ENCODE measurements at regions not wholly inside any gene's neighbourhood (a gene's known extent, or its start where the extent isn't known, plus 50 kb on each side); places are given as distances from the start of the nearest gene placed in this dataset.

DNA sequence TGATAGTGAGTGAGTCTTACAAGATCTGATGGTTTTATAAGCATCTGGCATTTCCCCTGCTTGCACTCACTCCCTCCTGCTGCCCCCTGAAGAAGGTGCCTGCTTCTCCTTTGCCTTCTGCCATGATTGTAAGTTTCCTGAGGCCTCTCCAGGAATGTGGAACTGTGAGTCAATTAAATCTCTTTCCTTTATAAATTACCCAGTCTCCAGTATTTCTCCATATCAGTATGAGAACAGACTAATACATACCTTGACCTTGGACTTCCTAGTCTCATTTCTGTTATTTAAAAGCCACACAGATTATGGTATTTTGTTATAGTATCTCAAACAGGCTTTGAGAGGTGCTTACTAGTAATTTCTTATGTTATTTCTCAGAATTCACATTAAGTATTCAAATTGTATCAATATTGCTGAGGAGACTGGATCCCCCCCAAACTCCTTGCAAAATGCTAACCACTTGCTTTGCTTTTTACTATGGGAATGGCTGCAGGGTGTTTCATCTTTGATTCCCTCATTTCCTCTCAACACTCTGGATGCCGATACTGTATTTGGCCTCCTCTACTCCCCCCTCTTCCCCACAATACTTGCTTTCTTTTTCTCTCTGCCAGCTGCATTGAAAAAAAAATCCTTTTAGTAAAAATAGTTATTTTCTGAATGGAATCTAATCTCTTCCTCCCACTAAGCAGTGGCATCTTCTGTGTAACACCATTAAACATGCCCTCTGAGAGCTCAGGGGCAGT, 96.9 kb upstream of the WLS start:
- Histone ChIP-seq H3K9me3 (ENCODE audit: low read length) (no peaks in the 10 kb centered on the region), H3K4me1 (ENCODE audit: insufficient read depth, low read length, severe bottlenecking) (no peaks in the 10 kb centered on the region), H3K79me2 (ENCODE audit: insufficient read depth, low read length) (no peaks in the 10 kb centered on the region), H3K4me3 (ENCODE audit: low read depth, low read length, poor library complexity, severe bottlenecking) (no peak overlapping the region), H3K4me2 (ENCODE audit: low read length) (no peak overlapping the region), H3F3A (ENCODE audit: insufficient read depth, low read length) (no peaks in the 10 kb centered on the region), H3K36me3 (ENCODE audit: insufficient read depth, low read length) (no peaks in the 10 kb centered on the region), H2AFZ (ENCODE audit: low read length) (no peak overlapping the region), H3K27ac (ENCODE audit: low read depth, low read length, poor library complexity, severe bottlenecking) (no peak overlapping the region), H3K9me2 (ENCODE audit: low read depth, low read length) (no peaks in the 10 kb centered on the region), H3K27me3 (ENCODE audit: insufficient read depth, low read length) (no peaks in the 10 kb centered on the region), H3K9ac (ENCODE audit: low read length) (no peak overlapping the region), H4K20me1 (ENCODE audit: insufficient read depth, low read length) (no peaks in the 10 kb centered on the region)
- no peak for TF ChIP-seq EZH2 (IDR thresholded peaks at IDR 0.05; ENCODE audit: borderline replicate concordance, low read length)
- TF ChIP-seq, protein P1, sequence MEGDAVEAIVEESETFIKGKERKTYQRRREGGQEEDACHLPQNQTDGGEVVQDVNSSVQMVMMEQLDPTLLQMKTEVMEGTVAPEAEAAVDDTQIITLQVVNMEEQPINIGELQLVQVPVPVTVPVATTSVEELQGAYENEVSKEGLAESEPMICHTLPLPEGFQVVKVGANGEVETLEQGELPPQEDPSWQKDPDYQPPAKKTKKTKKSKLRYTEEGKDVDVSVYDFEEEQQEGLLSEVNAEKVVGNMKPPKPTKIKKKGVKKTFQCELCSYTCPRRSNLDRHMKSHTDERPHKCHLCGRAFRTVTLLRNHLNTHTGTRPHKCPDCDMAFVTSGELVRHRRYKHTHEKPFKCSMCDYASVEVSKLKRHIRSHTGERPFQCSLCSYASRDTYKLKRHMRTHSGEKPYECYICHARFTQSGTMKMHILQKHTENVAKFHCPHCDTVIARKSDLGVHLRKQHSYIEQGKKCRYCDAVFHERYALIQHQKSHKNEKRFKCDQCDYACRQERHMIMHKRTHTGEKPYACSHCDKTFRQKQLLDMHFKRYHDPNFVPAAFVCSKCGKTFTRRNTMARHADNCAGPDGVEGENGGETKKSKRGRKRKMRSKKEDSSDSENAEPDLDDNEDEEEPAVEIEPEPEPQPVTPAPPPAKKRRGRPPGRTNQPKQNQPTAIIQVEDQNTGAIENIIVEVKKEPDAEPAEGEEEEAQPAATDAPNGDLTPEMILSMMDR (IDR thresholded peaks at IDR 0.05; ENCODE audit: low read length) = no peak

DNA sequence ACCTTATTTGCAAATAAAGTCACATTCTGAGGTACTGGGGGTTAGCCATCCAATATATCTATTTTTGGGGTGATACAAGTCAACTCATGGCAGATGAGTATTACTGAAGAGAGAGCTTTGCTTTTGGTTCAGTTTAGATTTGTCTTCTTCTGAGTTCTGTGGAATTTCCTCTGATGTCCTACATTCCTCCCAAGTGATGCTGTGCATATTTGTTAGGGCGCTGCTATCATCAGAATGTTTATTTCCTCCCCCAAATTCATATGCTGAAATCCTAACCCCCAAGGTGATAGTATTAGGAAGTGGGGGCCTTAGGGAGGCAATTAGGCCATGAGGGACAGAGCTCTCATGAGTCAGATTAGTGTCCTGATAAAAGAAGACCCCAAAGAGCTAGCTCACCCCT, 96.2 kb upstream of the WLS start:
- Histone ChIP-seq H3K4me1 (ENCODE audit: insufficient read depth, low read length, severe bottlenecking) (no peaks in the 10 kb centered on the region), H3K36me3 (ENCODE audit: insufficient read depth, low read length) (no peaks in the 10 kb centered on the region), H3F3A (ENCODE audit: insufficient read depth, low read length) (no peaks in the 10 kb centered on the region), H3K9me3 (ENCODE audit: low read length) (no peaks in the 10 kb centered on the region), H3K27me3 (ENCODE audit: insufficient read depth, low read length) (no peaks in the 10 kb centered on the region), H3K79me2 (ENCODE audit: insufficient read depth, low read length) (no peaks in the 10 kb centered on the region), H3K27ac (ENCODE audit: low read depth, low read length, poor library complexity, severe bottlenecking) (no peak overlapping the region), H3K4me2 (ENCODE audit: low read length) (no peak overlapping the region), H3K4me3 (ENCODE audit: low read depth, low read length, poor library complexity, severe bottlenecking) (no peak overlapping the region), H2AFZ (ENCODE audit: low read length) (no peak overlapping the region), H3K9ac (ENCODE audit: low read length) (no peak overlapping the region), H3K9me2 (ENCODE audit: low read depth, low read length) (no peaks in the 10 kb centered on the region), H4K20me1 (ENCODE audit: insufficient read depth, low read length) (no peaks in the 10 kb centered on the region)
- TF ChIP-seq, protein P1 (IDR thresholded peaks at IDR 0.05; ENCODE audit: low read length) = no peak
- no peak for TF ChIP-seq EZH2 (IDR thresholded peaks at IDR 0.05; ENCODE audit: borderline replicate concordance, low read length)

DNA sequence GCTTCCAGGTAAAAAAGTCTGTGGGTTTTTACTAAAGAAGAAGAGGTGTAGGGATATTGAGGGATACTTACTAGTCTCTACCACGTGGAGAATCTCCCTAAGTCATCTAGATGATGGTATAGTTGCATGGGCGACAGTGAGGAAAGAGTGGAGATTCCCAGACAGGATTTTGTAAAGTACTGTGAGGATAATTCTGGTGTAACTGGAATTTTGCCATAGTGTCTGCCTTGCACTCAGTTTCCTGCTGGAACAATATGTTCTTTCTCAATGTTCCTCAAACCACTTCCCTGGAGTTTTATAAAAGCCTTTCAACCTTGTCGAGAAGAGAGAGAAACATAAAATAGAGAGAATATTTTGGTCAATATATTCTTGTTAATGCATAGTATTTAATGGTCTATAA, 95.1 kb upstream of the WLS start:
- H3K4me2 ChIP-seq (ENCODE audit: low read length) = no peak overlapping the region
- no peak overlapping the region for H3K27ac ChIP-seq (ENCODE audit: low read depth, low read length, poor library complexity, severe bottlenecking)
- H3K9me3 ChIP-seq (ENCODE audit: low read length) = no peaks in the 10 kb centered on the region
- no peaks in the 10 kb centered on the region for H4K20me1 ChIP-seq (ENCODE audit: insufficient read depth, low read length)
- H3K9me2 ChIP-seq (ENCODE audit: low read depth, low read length) = no peaks in the 10 kb centered on the region
- H3K4me3 ChIP-seq (ENCODE audit: low read depth, low read length, poor library complexity, severe bottlenecking) = no peak overlapping the region
- H3K79me2 ChIP-seq (ENCODE audit: insufficient read depth, low read length) = no peaks in the 10 kb centered on the region
- TF ChIP-seq EZH2 (IDR thresholded peaks at IDR 0.05; ENCODE audit: borderline replicate concordance, low read length) = no peak
- TF ChIP-seq, protein P1 (IDR thresholded peaks at IDR 0.05; ENCODE audit: low read length) = no peak
- no peaks in the 10 kb centered on the region for H3K36me3 ChIP-seq (ENCODE audit: insufficient read depth, low read length)
- no peaks in the 10 kb centered on the region for H3F3A ChIP-seq (ENCODE audit: insufficient read depth, low read length)
- H3K4me1 ChIP-seq (ENCODE audit: insufficient read depth, low read length, severe bottlenecking) = no peaks in the 10 kb centered on the region
- H2AFZ ChIP-seq (ENCODE audit: low read length) = no peak overlapping the region
- H3K9ac ChIP-seq (ENCODE audit: low read length) = no peak overlapping the region
- H3K27me3 ChIP-seq (ENCODE audit: insufficient read depth, low read length) = no peaks in the 10 kb centered on the region

Measured in OCI-LY1 (cell line).